Liver (tissue), 8 donors: ENCODE measurements at regions not wholly inside any gene's neighbourhood (a gene's known extent, or its start where the extent isn't known, plus 50 kb on each side); places are given as distances from the start of the nearest gene placed in this dataset.

Experiments used
- DNase-seq: peaks from one replicate; pipeline ENCODE4 v3.0.0-alpha.2; 2017; ENCODE audit warnings: low spot score
- H3K27ac ChIP-seq, 2 donors: one replicate each; pipeline ENCODE4 v1.7.0; 2013; ENCODE audit warnings: inconsistent platforms in 2 of 2, low read length in 2 of 2, control low read depth in 1 of 2, low read depth in 1 of 2, mild to moderate bottlenecking in 1 of 2
- H3K27me3 ChIP-seq, 4 donors: one replicate each; pipeline versions ENCODE4 v1.6.1 to v1.7.0; 2013; ENCODE audit warnings: low read length in 3 of 4, inconsistent platforms in 1 of 4, mild to moderate bottlenecking in 1 of 4, moderate library complexity in 1 of 4; ENCODE audit not compliant: control insufficient read depth in 4 of 4, insufficient read depth in 4 of 4
- H3K36me3 ChIP-seq, 4 donors: one replicate each; pipeline versions ENCODE4 v1.6.1 to v1.7.0; 2013; ENCODE audit warnings: low read length in 3 of 4, mild to moderate bottlenecking in 3 of 4, low read depth in 1 of 4, moderate library complexity in 1 of 4; ENCODE audit not compliant: control insufficient read depth in 4 of 4, insufficient read depth in 3 of 4
- H3K4me1 ChIP-seq, 4 donors: one replicate each; pipeline versions ENCODE4 v1.6.1 to v1.7.0; 2013; ENCODE audit warnings: low read length in 3 of 4, mild to moderate bottlenecking in 3 of 4, moderate library complexity in 1 of 4; ENCODE audit not compliant: control insufficient read depth in 4 of 4, insufficient read depth in 4 of 4
- H3K4me3 ChIP-seq, 3 donors: one replicate each; pipeline versions ENCODE4 v1.6.1 to v1.7.0; 2013; ENCODE audit warnings: low read length in 3 of 3, control low read depth in 1 of 3, low read depth in 1 of 3, mild to moderate bottlenecking in 1 of 3
- H3K9ac ChIP-seq, 2 donors: one replicate each; pipeline ENCODE4 v1.7.0; 2013; ENCODE audit warnings: low read length in 2 of 2, mild to moderate bottlenecking in 2 of 2, moderate library complexity in 2 of 2, control low read depth in 1 of 2, low read depth in 1 of 2
- H3K9me3 ChIP-seq, 4 donors: one replicate each; pipeline versions ENCODE4 v1.6.1 to v1.7.0; 2013; ENCODE audit warnings: low read length in 3 of 4; ENCODE audit not compliant: control insufficient read depth in 4 of 4
- ATF3 ChIP-seq: IDR thresholded peaks from 2 replicates; pipeline ENCODE4 v1.6.1; 2016; ENCODE audit warnings: antibody characterized with exemption
- CTCF ChIP-seq: fragments of 150-350 bp; IDR thresholded peaks from 2 replicates; pipeline ENCODE4 v1.5.1; 2017; ENCODE audit warnings: improper control_type of control experiment, low read depth, low read length; ENCODE audit not compliant: missing input control
- FOXA1 ChIP-seq: IDR thresholded peaks from 2 replicates; pipeline ENCODE4 v1.6.1; 2016; ENCODE audit warnings: antibody characterized with exemption
- FOXA2 ChIP-seq: IDR thresholded peaks from 2 replicates; pipeline ENCODE4 v1.6.1; 2016; ENCODE audit warnings: antibody characterized with exemption
- HNF4A ChIP-seq, 2 donors: conservative IDR thresholded peaks; 2 replicates each; pipeline ENCODE4 v1.6.1; 2016; ENCODE audit warnings: antibody characterized with exemption in 2 of 2, mild to moderate bottlenecking in 2 of 2
- HNF4G ChIP-seq: IDR thresholded peaks from 2 replicates; pipeline ENCODE4 v1.6.1; 2016; ENCODE audit warnings: antibody characterized with exemption
- JUND ChIP-seq, 2 donors: IDR thresholded peaks; 2 replicates each; pipeline ENCODE4 v1.6.1; 2016; ENCODE audit warnings: antibody characterized with exemption in 2 of 2
- MAX ChIP-seq: IDR thresholded peaks from 2 replicates; pipeline ENCODE4 v1.6.1; 2016; ENCODE audit warnings: antibody characterized with exemption
- NR2F2 ChIP-seq: IDR thresholded peaks from 2 replicates; pipeline ENCODE4 v1.6.1; 2016; ENCODE audit warnings: antibody characterized with exemption
- REST ChIP-seq: IDR thresholded peaks from 2 replicates; pipeline ENCODE4 v1.6.1; 2016; ENCODE audit warnings: antibody characterized with exemption, mild to moderate bottlenecking
- RXRA ChIP-seq, 2 donors: IDR thresholded peaks; 2 replicates each; pipeline ENCODE4 v1.6.1; 2017 to 2018; ENCODE audit warnings: antibody characterized with exemption in 2 of 2, mild to moderate bottlenecking in 1 of 2
- TAF1 ChIP-seq: conservative IDR thresholded peaks from 2 replicates; pipeline ENCODE4 v1.6.1; 2016; ENCODE audit warnings: antibody characterized with exemption, mild to moderate bottlenecking
- ZBTB33 ChIP-seq: IDR thresholded peaks from 2 replicates; pipeline ENCODE4 v1.6.1; 2016; ENCODE audit warnings: antibody characterized with exemption
- WGBS: extraction: QIAGEN DNeasy Blood & Tissue Kit; methylation state at CpG from one replicate; pipeline ENCODE4 v1.1.7; 2013; 5-methylcytosine and 5-hydroxymethylcytosine counted together
- donor health status: healthy.
- donor health status: healthy.
- donor health status: healthy.
- donor health status: healthy.
- donor health status: healthy.

- TF ChIP-seq REST (no peak), NR2F2 (no peak), FOXA2 (no peak)
These were observed 151.1 kb upstream of the B3GAT2 start (continued) for GRCh38 chr6:71107911-71108420.

GRCh38 chr6:71114544-71114943, 157.7 kb upstream of the B3GAT2 start:
- Histone ChIP-seq H3K9me3 (peaks cover 0 to 6% (median 0%) of the 10 kb centered on the region in 4 donors), H3K4me1 (no peaks in the 10 kb centered on the region), H3K27ac (no peak overlapping the region), H3K27me3 (peaks cover 0 to 2% (median 0%) of the 10 kb centered on the region in 4 donors), H3K4me3 (no peak overlapping the region), H3K9ac (no peak overlapping the region), H3K36me3 (no peaks in the 10 kb centered on the region)
- no peak for TF ChIP-seq JUND (IDR thresholded peaks at IDR 0.05)
- TF ChIP-seq CTCF = no peak
- no peak for TF ChIP-seq FOXA1
- no peak for TF ChIP-seq RXRA (IDR thresholded peaks at IDR 0.05)
- no peak for TF ChIP-seq TAF1
- TF ChIP-seq HNF4G = no peak
- no peak for TF ChIP-seq ATF3
- TF ChIP-seq HNF4A (conservative IDR thresholded peaks at IDR 0.05) = no peak
- TF ChIP-seq MAX = no peak
- no peak for TF ChIP-seq NR2F2
- no peak for TF ChIP-seq REST
- no peak for TF ChIP-seq ZBTB33
- 27% methylated on average over 4 of the region's 4 CpGs for WGBS
- no peak for DNase-seq
